ENCODE measurements at regions not wholly inside any gene's neighbourhood (a gene's known extent, or its start where the extent isn't known, plus 50 kb on each side); places are given as distances from the start of the nearest gene placed in this dataset.
"Not testable (repeated sequence)": the region's sequence is repeated elsewhere in the genome, so short reads cannot be mapped to it uniquely, and the experiment has no call there.

GRCh38 chr18:54662986-54663385 lies 71.9 kb downstream of the DYNAP start:
- DNase-seq (ENCODE audit: extremely low read depth in 1 of 2, low read depth in 1 of 2) = no peak

- not testable (repeated sequence) for DNase-seq (ENCODE audit: extremely low read depth in 1 of 2, low read depth in 1 of 2)
Observed at GRCh38 chr18:54669701-54670100, 78.7 kb downstream of the DYNAP start.

- no peak for DNase-seq (ENCODE audit: extremely low read depth in 1 of 2, low read depth in 1 of 2)
Observed at GRCh38 chr18:54671291-54671881, 80.3 kb downstream of the DYNAP start.

GRCh38 chr18:54672109-54672508 lies 81.1 kb downstream of the DYNAP start:
- DNase-seq (ENCODE audit: extremely low read depth in 1 of 2, low read depth in 1 of 2) = no peak

GRCh38 chr18:54672846-54673475 lies 81.9 kb downstream of the DYNAP start:
- DNase-seq (ENCODE audit: extremely low read depth in 1 of 2, low read depth in 1 of 2) = no peak

- DNase-seq (ENCODE audit: extremely low read depth in 1 of 2, low read depth in 1 of 2) = no peak
Observed at GRCh38 chr18:54673936-54674335, 82.9 kb downstream of the DYNAP start.

GRCh38 chr18:54675076-54675475 lies 84.0 kb downstream of the DYNAP start:
- no peak for DNase-seq (ENCODE audit: extremely low read depth in 1 of 2, low read depth in 1 of 2)

- no peak for DNase-seq (ENCODE audit: extremely low read depth in 1 of 2, low read depth in 1 of 2)
Observed at GRCh38 chr18:54679318-54680149, 88.5 kb downstream of the DYNAP start.

- DNase-seq (ENCODE audit: extremely low read depth in 1 of 2, low read depth in 1 of 2) = no peak
Observed at GRCh38 chr18:54684784-54685183, 93.7 kb downstream of the DYNAP start.

GRCh38 chr18:54689319-54689718 lies 98.3 kb downstream of the DYNAP start:
- no peak for DNase-seq (ENCODE audit: extremely low read depth in 1 of 2, low read depth in 1 of 2)

GRCh38 chr18:54690198-54690597 lies 99.2 kb downstream of the DYNAP start:
- DNase-seq (ENCODE audit: extremely low read depth in 1 of 2, low read depth in 1 of 2) = no peak

GRCh38 chr18:54692463-54692862 lies 101.4 kb downstream of the DYNAP start:
- DNase-seq (ENCODE audit: extremely low read depth in 1 of 2, low read depth in 1 of 2) = no peak

GRCh38 chr18:54696616-54697293 lies 105.7 kb downstream of the DYNAP start:
- no peak for DNase-seq (ENCODE audit: extremely low read depth in 1 of 2, low read depth in 1 of 2)

GRCh38 chr18:54700580-54700979 lies 109.5 kb downstream of the DYNAP start:
- DNase-seq (ENCODE audit: extremely low read depth in 1 of 2, low read depth in 1 of 2) = no peak

- no peak for DNase-seq (ENCODE audit: extremely low read depth in 1 of 2, low read depth in 1 of 2)
Observed at GRCh38 chr18:54702686-54703085, 111.6 kb downstream of the DYNAP start.

- no peak for DNase-seq (ENCODE audit: extremely low read depth in 1 of 2, low read depth in 1 of 2)
Observed at GRCh38 chr18:54710074-54710899, 118.0 kb upstream of the RAB27B start.

- DNase-seq (ENCODE audit: extremely low read depth in 1 of 2, low read depth in 1 of 2) = no peak
Observed at GRCh38 chr18:54710900-54711281, 117.4 kb upstream of the RAB27B start.

GRCh38 chr18:54712306-54712705 lies 116.0 kb upstream of the RAB27B start:
- DNase-seq (ENCODE audit: extremely low read depth in 1 of 2, low read depth in 1 of 2) = no peak

- DNase-seq (ENCODE audit: extremely low read depth in 1 of 2, low read depth in 1 of 2) = no peak
Observed at GRCh38 chr18:54712758-54713157, 115.5 kb upstream of the RAB27B start.

GRCh38 chr18:54713386-54713785 lies 114.9 kb upstream of the RAB27B start:
- no peak for DNase-seq (ENCODE audit: extremely low read depth in 1 of 2, low read depth in 1 of 2)

GRCh38 chr18:54714851-54715250 lies 113.4 kb upstream of the RAB27B start:
- no peak for DNase-seq (ENCODE audit: extremely low read depth in 1 of 2, low read depth in 1 of 2)

All from activated CD8-positive, alpha-beta memory T cell treated with anti-CD3 and anti-CD28 coated beads for 1 hour (primary cell).